ENCODE measurements at regions not wholly inside any gene's neighbourhood (a gene's known extent, or its start where the extent isn't known, plus 50 kb on each side); places are given as distances from the start of the nearest gene placed in this dataset.

DNA sequence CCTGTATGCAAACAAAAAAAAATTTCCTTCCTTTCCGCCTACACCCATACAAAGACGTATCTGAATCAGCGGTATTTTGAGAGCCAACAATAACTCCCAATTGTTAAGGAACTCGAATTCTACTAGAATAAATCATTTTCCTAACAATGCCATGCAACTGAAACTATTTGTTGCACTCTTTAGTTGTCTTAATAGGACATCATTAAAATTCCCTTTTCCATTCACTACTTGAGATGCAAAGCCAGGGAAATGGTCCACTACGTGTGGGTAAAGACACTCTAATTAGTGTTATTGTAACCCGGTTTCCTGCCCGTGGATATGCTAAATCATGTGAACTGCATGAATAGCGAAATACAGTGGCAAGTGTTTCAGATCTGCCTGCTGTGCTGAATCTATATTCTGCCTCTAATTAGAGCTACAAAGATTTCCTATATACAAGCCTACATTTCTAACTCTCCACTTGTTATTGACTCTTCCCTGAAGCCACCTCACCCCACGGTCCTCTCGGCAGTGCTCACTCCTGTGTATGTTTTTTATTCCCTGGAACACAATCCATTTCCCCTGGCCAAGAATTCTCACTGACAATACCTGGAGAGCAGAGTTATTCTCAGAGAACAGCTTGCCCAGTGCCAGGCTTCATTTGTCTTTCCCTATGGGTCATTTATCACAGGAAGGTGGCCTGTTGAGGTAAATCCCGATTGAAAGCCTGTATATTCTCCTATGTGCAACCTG is 168.3 kb downstream of the PAWR start:
- Histone ChIP-seq H3K27me3 (replicated peaks in 1 of 2; ENCODE audit: control insufficient read depth in 2 of 2, insufficient read depth in 2 of 2, low read length in 1 of 2) (no peaks in the 10 kb centered on the region), H3K36me3 (ENCODE audit: control insufficient read depth in 2 of 2, insufficient read depth in 2 of 2, low read length in 1 of 2) (no peaks in the 10 kb centered on the region), H2AFZ (ENCODE audit: control insufficient read depth, low read depth, low read length) (no peak overlapping the region), H3K9me3 (replicated peaks; ENCODE audit: control insufficient read depth, insufficient read depth, low read length) (no peaks in the 10 kb centered on the region), H3K4me2 (ENCODE audit: control insufficient read depth, insufficient read depth) (no peak overlapping the region), H4K20me1 (ENCODE audit: control insufficient read depth, insufficient read depth) (no peaks in the 10 kb centered on the region), H3K79me2 (ENCODE audit: control insufficient read depth, insufficient read depth, low read length) (no peaks in the 10 kb centered on the region), H3K4me1 (ENCODE audit: control insufficient read depth, insufficient read depth, low read length) (no peaks in the 10 kb centered on the region), H3K4me3 (no peak overlapping the region), H3K27ac (ENCODE audit: control insufficient read depth, insufficient read depth) (no peak overlapping the region), H3K9ac (ENCODE audit: control insufficient read depth, insufficient read depth, low read length) (no peak overlapping the region)
- WGBS (ENCODE audit: insufficient coverage, insufficient replicate concordance, low lambda C conversion rate, missing lambda C conversion rate) = 69% methylated on average over 11 of the region's 11 CpGs
- ChIA-PET RAD21 (ENCODE audit: unreplicated experiment) (no interaction called here), SMC1A (ENCODE audit: uncharacterized antibody, unreplicated experiment) (no interaction called here), CTCF (no interaction called here), POLR2A (no interaction called here)
- BruUV-seq (replicated peaks) = no TSS peak
- FAIRE-seq (no peak), ATAC-seq (no peak), DNase-seq (ENCODE audit: low read depth, low spot score) (no peak)
- in situ Hi-C loops (cut with MboI) (no loop called here), intact Hi-C loops (cut with micrococcal nuclease; ENCODE audit: unreplicated experiment) (no loop called here)
- TF ChIP-seq ZNF24 (IDR thresholded peaks at IDR 0.05) = no peak
- TF ChIP-seq LARP7 (IDR thresholded peaks at IDR 0.05) = no peak
- TF ChIP-seq MEF2B (IDR thresholded peaks at IDR 0.05; ENCODE audit: partially characterized antibody, poor library complexity, severe bottlenecking) = no peak
- no peak for TF ChIP-seq ZNF274 (IDR thresholded peaks at IDR 0.05; ENCODE audit: insufficient read depth, insufficient read length)
- TF ChIP-seq EP300 (IDR thresholded peaks at IDR 0.05; ENCODE audit: borderline replicate concordance in 1 of 2, control insufficient read depth in 1 of 2, low read depth in 2 of 2, low read length in 2 of 2) = no peak
- no peak for TF ChIP-seq RUNX3 (IDR thresholded peaks at IDR 0.05; ENCODE audit: low read length)
- TF ChIP-seq PAX5 (IDR thresholded peaks at IDR 0.05; ENCODE audit: borderline replicate concordance, low read depth, low read length) = no peak
- no peak for TF ChIP-seq TBL1XR1 (IDR thresholded peaks at IDR 0.05; ENCODE audit: low read depth, low read length)

DNA sequence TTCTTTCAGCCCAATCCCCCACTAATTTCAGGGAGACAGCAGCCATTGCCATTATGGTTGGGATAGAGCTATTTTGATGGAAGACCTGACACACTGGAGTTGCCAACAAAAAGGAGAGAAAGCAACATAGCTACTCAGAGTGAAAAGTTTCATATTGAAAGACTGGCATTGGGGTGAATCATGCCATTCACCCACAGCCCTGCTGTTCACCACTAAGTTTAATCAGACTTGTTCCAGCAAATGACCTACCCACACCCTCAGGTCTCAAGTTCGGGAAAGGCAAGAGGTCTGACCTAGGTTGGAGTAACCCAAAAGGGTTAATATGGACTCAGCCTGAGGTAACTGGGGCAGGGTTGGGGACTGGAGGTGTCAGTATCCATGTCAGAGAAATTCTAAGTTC is 169.2 kb downstream of the PAWR start:
- intact Hi-C loops (cut with micrococcal nuclease; ENCODE audit: unreplicated experiment) = no loop called here
- Histone ChIP-seq H3K4me2 (ENCODE audit: control insufficient read depth, insufficient read depth) (no peak overlapping the region), H2AFZ (ENCODE audit: control insufficient read depth, low read depth, low read length) (no peak overlapping the region), H3K27ac (ENCODE audit: control insufficient read depth, insufficient read depth) (no peak overlapping the region), H3K9me3 (replicated peaks; ENCODE audit: control insufficient read depth, insufficient read depth, low read length) (no peaks in the 10 kb centered on the region), H3K36me3 (ENCODE audit: control insufficient read depth in 2 of 2, insufficient read depth in 2 of 2, low read length in 1 of 2) (no peaks in the 10 kb centered on the region), H3K4me3 (no peak overlapping the region), H3K9ac (ENCODE audit: control insufficient read depth, insufficient read depth, low read length) (no peak overlapping the region), H3K79me2 (ENCODE audit: control insufficient read depth, insufficient read depth, low read length) (no peaks in the 10 kb centered on the region), H3K27me3 (replicated peaks in 1 of 2; ENCODE audit: control insufficient read depth in 2 of 2, insufficient read depth in 2 of 2, low read length in 1 of 2) (no peaks in the 10 kb centered on the region), H4K20me1 (ENCODE audit: control insufficient read depth, insufficient read depth) (no peaks in the 10 kb centered on the region), H3K4me1 (ENCODE audit: control insufficient read depth, insufficient read depth, low read length) (no peaks in the 10 kb centered on the region)
- no peak for ATAC-seq
- no TSS peak for BruUV-seq (replicated peaks)
- ChIA-PET RAD21 (ENCODE audit: unreplicated experiment) (no interaction called here), SMC1A (ENCODE audit: uncharacterized antibody, unreplicated experiment) (no interaction called here), POLR2A (no interaction called here), CTCF (no interaction called here)
- 0% methylated on average over 1 of the region's 1 CpG for WGBS (ENCODE audit: insufficient coverage, insufficient replicate concordance, low lambda C conversion rate, missing lambda C conversion rate)
- no peak for FAIRE-seq
- in situ Hi-C loops (cut with MboI) = no loop called here
- no peak for DNase-seq (ENCODE audit: low read depth, low spot score)
- TF ChIP-seq, protein P1, sequence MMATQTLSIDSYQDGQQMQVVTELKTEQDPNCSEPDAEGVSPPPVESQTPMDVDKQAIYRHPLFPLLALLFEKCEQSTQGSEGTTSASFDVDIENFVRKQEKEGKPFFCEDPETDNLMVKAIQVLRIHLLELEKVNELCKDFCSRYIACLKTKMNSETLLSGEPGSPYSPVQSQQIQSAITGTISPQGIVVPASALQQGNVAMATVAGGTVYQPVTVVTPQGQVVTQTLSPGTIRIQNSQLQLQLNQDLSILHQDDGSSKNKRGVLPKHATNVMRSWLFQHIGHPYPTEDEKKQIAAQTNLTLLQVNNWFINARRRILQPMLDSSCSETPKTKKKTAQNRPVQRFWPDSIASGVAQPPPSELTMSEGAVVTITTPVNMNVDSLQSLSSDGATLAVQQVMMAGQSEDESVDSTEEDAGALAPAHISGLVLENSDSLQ (IDR thresholded peaks at IDR 0.05) = no peak
- TF ChIP-seq ZNF274 (IDR thresholded peaks at IDR 0.05; ENCODE audit: insufficient read depth, insufficient read length) = no peak
- TF ChIP-seq STAT3 (IDR thresholded peaks at IDR 0.05; ENCODE audit: low read depth, low read length) = no peak
- TF ChIP-seq HDGF (IDR thresholded peaks at IDR 0.05) = no peak
- TF ChIP-seq CEBPB (IDR thresholded peaks at IDR 0.05; ENCODE audit: borderline replicate concordance in 1 of 2, low read depth in 2 of 2, low read length in 2 of 2) = no peak
- no peak for TF ChIP-seq POLR2A (IDR thresholded peaks at IDR 0.05; ENCODE audit: low read depth, low read length)
- TF ChIP-seq BRCA1 (IDR thresholded peaks at IDR 0.05; ENCODE audit: low read depth, low read length) = no peak
- no peak for TF ChIP-seq RUNX3 (IDR thresholded peaks at IDR 0.05; ENCODE audit: low read length)
- TF ChIP-seq ATF7 (IDR thresholded peaks at IDR 0.05; ENCODE audit: low read depth) = no peak
- no peak for TF ChIP-seq NFYA (IDR thresholded peaks at IDR 0.05; ENCODE audit: borderline replicate concordance, low read depth, low read length)
- no peak for TF ChIP-seq ZNF217 (IDR thresholded peaks at IDR 0.05)
- no peak for TF ChIP-seq POU2F2 (IDR thresholded peaks at IDR 0.05; ENCODE audit: borderline replicate concordance, low read depth, low read length)
- no peak for TF ChIP-seq NR2F1 (conservative IDR thresholded peaks at IDR 0.05)
